Psoas muscle (tissue), 7 donors: ENCODE measurements at regions not wholly inside any gene's neighbourhood (a gene's known extent, or its start where the extent isn't known, plus 50 kb on each side); places are given as distances from the start of the nearest gene placed in this dataset.
"Not testable (repeated sequence)": the region's sequence is repeated elsewhere in the genome, so short reads cannot be mapped to it uniquely, and the experiment has no call there.

Experiments used
- ATAC-seq, 4 donors: fragments of 200-7000 bp; cut with Tn5 transposase; one replicate each; pipeline ENCODE4 v1.9.1; 2020; ENCODE audit warnings: moderate library complexity in 3 of 4, mild to moderate bottlenecking in 2 of 4
- DNase-seq, 2 donors: peaks; one replicate each; pipeline ENCODE4 v3.0.0-alpha.2; 2020
- H3K27ac ChIP-seq: fragments of 200-600 bp; one replicate; pipeline ENCODE4 v1.8.0; 2022
- H3K27me3 ChIP-seq, 3 donors: fragments of 200-600 bp in 1 of 3; one replicate each; pipeline versions ENCODE4 v1.6.1 to v1.8.0; 2013 to 2022; ENCODE audit warnings: low read length in 2 of 3, mild to moderate bottlenecking in 2 of 3, moderate library complexity in 1 of 3; ENCODE audit not compliant: insufficient read depth in 3 of 3
- H3K36me3 ChIP-seq, 2 donors: fragments of 200-600 bp in 1 of 2; one replicate each; pipeline versions ENCODE4 v1.6.1 to v1.8.0; 2013 to 2022; ENCODE audit warnings: low read depth in 1 of 2, mild to moderate bottlenecking in 1 of 2, moderate library complexity in 1 of 2; ENCODE audit not compliant: insufficient read depth in 1 of 2
- H3K4me1 ChIP-seq: fragments of 200-600 bp; one replicate; pipeline ENCODE4 v1.8.0; 2022
- H3K4me3 ChIP-seq: fragments of 200-600 bp; one replicate; pipeline ENCODE4 v1.8.0; 2022; ENCODE audit warnings: mild to moderate bottlenecking
- H3K9me3 ChIP-seq: fragments of 200-600 bp; one replicate; pipeline ENCODE4 v1.8.0; 2022
- CTCF ChIP-seq: fragments of 200-600 bp; IDR thresholded peaks from one replicate; pipeline ENCODE4 v1.8.0; 2022; ENCODE audit warnings: antibody characterized with exemption
- WGBS, 3 donors: extraction: QIAGEN DNeasy Blood & Tissue Kit; methylation state at CpG; one replicate each; pipeline versions ENCODE4 v1.1.6 to v1.1.7; 2013; 5-methylcytosine and 5-hydroxymethylcytosine counted together
- intact Hi-C, 2 donors: fragments of 100-400 bp; cut with DNase I; formaldehyde crosslinking; loops; one replicate each; pipeline versions ENCODE4 v1.11.0 to v1.14.2; 2022
- donor health status: healthy with polysubstance abuse.
- donor health status: DM: no; HTN: no; CAD: no; lungs with moderate emphysema.
- donor health status: Bipolar disorder and iron deficiency.
- donor health status: healthy.
- donor health status: DM: yes; HTN: yes; CAD: no.
- donor health status: DM: no; HTN: no; CAD: no.
- donor health status: DM: yes; HTN: yes; CAD: no.

- TF ChIP-seq CTCF = no peak
- DNase-seq (no peak), ATAC-seq (no peak)
- no peaks in the 10 kb centered on the region for H3K27me3 ChIP-seq
- 54 to 59% (median 56%) methylated on average over 3 of the region's 3 CpGs for WGBS, 3 donors
- intact Hi-C loops = no loop called here
- no peaks in the 10 kb centered on the region for H3K4me1 ChIP-seq
- H3K27ac ChIP-seq = no peak overlapping the region
- H3K4me3 ChIP-seq = no peak overlapping the region
- H3K36me3 ChIP-seq = no peaks in the 10 kb centered on the region
- no peaks in the 10 kb centered on the region for H3K9me3 ChIP-seq
These were observed 204.3 kb downstream of the SOX2 start for GRCh38 chr3:181916013-181916412.

- TF ChIP-seq CTCF = no peak
- Histone ChIP-seq H3K27ac (no peak overlapping the region), H3K4me1 (no peaks in the 10 kb centered on the region), H3K27me3 (no peaks in the 10 kb centered on the region), H3K4me3 (no peak overlapping the region), H3K36me3 (no peaks in the 10 kb centered on the region), H3K9me3 (no peaks in the 10 kb centered on the region)
- ATAC-seq (no peak), DNase-seq (no peak)
- intact Hi-C loops = no loop called here
- WGBS, 3 donors = 61 to 73% (median 63%) methylated on average over 3 of the region's 3 CpGs
These were observed 205.3 kb downstream of the SOX2 start for GRCh38 chr3:181917027-181917426.

GRCh38 chr3:181919375-181919774 lies 207.7 kb downstream of the SOX2 start:
- Histone ChIP-seq H3K4me3 (no peak overlapping the region), H3K36me3 (no peaks in the 10 kb centered on the region), H3K4me1 (no peaks in the 10 kb centered on the region), H3K27me3 (no peaks in the 10 kb centered on the region), H3K27ac (no peak overlapping the region), H3K9me3 (no peaks in the 10 kb centered on the region)
- 63 to 77% (median 66%) methylated on average over 1 of the region's 1 CpG for WGBS, 3 donors
- ATAC-seq = no peak
- intact Hi-C loops = no loop called here
- DNase-seq = no peak
- no peak for TF ChIP-seq CTCF

GRCh38 chr3:181920409-181920808 lies 208.7 kb downstream of the SOX2 start:
- H3K27ac ChIP-seq = no peak overlapping the region
- intact Hi-C loops = no loop called here
- H3K27me3 ChIP-seq = no peaks in the 10 kb centered on the region
- H3K4me1 ChIP-seq = no peaks in the 10 kb centered on the region
- no peaks in the 10 kb centered on the region for H3K9me3 ChIP-seq
- ATAC-seq (no peak), DNase-seq (no peak)
- H3K36me3 ChIP-seq = no peaks in the 10 kb centered on the region
- H3K4me3 ChIP-seq = no peak overlapping the region
- WGBS, 3 donors = 54 to 60% (median 56%) methylated on average over 3 of the region's 3 CpGs
- TF ChIP-seq CTCF = no peak

- TF ChIP-seq CTCF = no peak
- ATAC-seq (no peak), DNase-seq (no peak)
- no peak overlapping the region for H3K4me3 ChIP-seq
- 56 to 66% (median 58%) methylated on average over 2 of the region's 2 CpGs for WGBS, 3 donors
- no peaks in the 10 kb centered on the region for H3K36me3 ChIP-seq
- H3K27me3 ChIP-seq = no peaks in the 10 kb centered on the region
- H3K9me3 ChIP-seq = no peaks in the 10 kb centered on the region
- no peak overlapping the region for H3K27ac ChIP-seq
- intact Hi-C loops = no loop called here
- no peaks in the 10 kb centered on the region for H3K4me1 ChIP-seq
These were observed 209.5 kb downstream of the SOX2 start for GRCh38 chr3:181921220-181921619.

GRCh38 chr3:181925841-181926240 lies 214.1 kb downstream of the SOX2 start:
- H3K36me3 ChIP-seq, H3K27ac ChIP-seq, H3K27me3 ChIP-seq, H3K4me3 ChIP-seq, H3K4me1 ChIP-seq, H3K9me3 ChIP-seq, ATAC-seq, DNase-seq, intact Hi-C loops: not testable (repeated sequence)
- 94% methylated on average over 20 to 34 of the region's 34 CpGs for WGBS, 3 donors
